GM23338 (cell line): ENCODE measurements at regions not wholly inside any gene's neighbourhood (a gene's known extent, or its start where the extent isn't known, plus 50 kb on each side); places are given as distances from the start of the nearest gene placed in this dataset.

Experiments used
- ATAC-seq: fragments of 200-7000 bp; cut with Tn5 transposase; 3 replicates; pipeline ENCODE4 v1.9.1; 2020
- DNase-seq: peaks from one replicate; pipeline ENCODE4 v3.0.0-alpha.2; 2015; ENCODE audit warnings: low spot score
- H2AFZ ChIP-seq: fragments of 200-600 bp; sonication (generic); 2 replicates; pipeline ENCODE4 v1.8.0; 2016; ENCODE audit warnings: antibody characterized with exemption, mild to moderate bottlenecking, moderate library complexity
- H3F3A ChIP-seq: fragments of 200-600 bp; sonication (generic); replicated peaks from 2 replicates; pipeline ENCODE4 v1.8.0; 2017; ENCODE audit warnings: antibody characterized with exemption, mixed run types, low read depth
- H3K27ac ChIP-seq: fragments of 200-600 bp; sonication (generic); 2 replicates; pipeline ENCODE4 v1.6.1; 2016; ENCODE audit warnings: low read depth
- H3K27me3 ChIP-seq: fragments of 200-600 bp; sonication (generic); 2 replicates; pipeline ENCODE4 v1.8.0; 2016; ENCODE audit warnings: mild to moderate bottlenecking, mixed run types, moderate library complexity; ENCODE audit not compliant: insufficient read depth
- H3K36me3 ChIP-seq: fragments of 200-600 bp; sonication (generic); 2 replicates; pipeline ENCODE4 v1.8.0; 2016; ENCODE audit warnings: mild to moderate bottlenecking; ENCODE audit not compliant: insufficient read depth
- H3K4me1 ChIP-seq: fragments of 200-600 bp; sonication (generic); 2 replicates; pipeline ENCODE4 v1.8.0; 2016; ENCODE audit warnings: mild to moderate bottlenecking, moderate library complexity; ENCODE audit not compliant: insufficient read depth
- H3K4me2 ChIP-seq: fragments of 200-600 bp; sonication (generic); 2 replicates; pipeline ENCODE4 v1.7.1; 2017; ENCODE audit warnings: mixed run types
- H3K4me3 ChIP-seq: fragments of 200-600 bp; sonication (generic); 2 replicates; pipeline ENCODE4 v1.6.1; 2016; ENCODE audit warnings: mixed run types
- H3K79me2 ChIP-seq: fragments of 200-600 bp; sonication (generic); replicated peaks from 2 replicates; pipeline ENCODE4 v1.8.0; 2017; ENCODE audit warnings: mild to moderate bottlenecking; ENCODE audit not compliant: insufficient read depth
- H3K9me2 ChIP-seq: fragments of 200-600 bp; sonication (generic); 2 replicates; pipeline ENCODE4 v1.8.0; 2017; ENCODE audit not compliant: insufficient read depth
- H4K20me1 ChIP-seq: fragments of 200-600 bp; sonication (generic); replicated peaks from 2 replicates; pipeline ENCODE4 v1.8.0; 2017; ENCODE audit warnings: mild to moderate bottlenecking; ENCODE audit not compliant: insufficient read depth
- H3K27ac Mint-ChIP-seq: 2 replicates; pipeline ENCODE4 v1.8.0; 2020; ENCODE audit warnings: inconsistent platforms, mild to moderate bottlenecking, moderate library complexity, mixed read lengths
- H3K27me3 Mint-ChIP-seq: 3 replicates; pipeline ENCODE4 v1.8.0; 2022; ENCODE audit warnings: low read depth, mild to moderate bottlenecking, moderate library complexity, mixed read lengths, inconsistent platforms; ENCODE audit not compliant: insufficient read depth, poor library complexity
- H3K36me3 Mint-ChIP-seq: 3 replicates; pipeline ENCODE4 v1.8.0; 2021; ENCODE audit warnings: low read depth, mild to moderate bottlenecking, inconsistent platforms, moderate library complexity, mixed read lengths
- H3K4me1 Mint-ChIP-seq: 3 replicates; pipeline ENCODE4 v1.8.0; 2020; ENCODE audit warnings: mild to moderate bottlenecking, inconsistent platforms, mixed read lengths
- H3K4me3 Mint-ChIP-seq: 3 replicates; pipeline ENCODE4 v1.8.0; 2021; ENCODE audit warnings: moderate library complexity, mild to moderate bottlenecking, inconsistent platforms, mixed read lengths
- H3K9me3 Mint-ChIP-seq: 3 replicates; pipeline ENCODE4 v1.8.0; 2020; ENCODE audit warnings: moderate library complexity, mild to moderate bottlenecking, inconsistent platforms, mixed read lengths
- CREB1 ChIP-seq: fragments of 250-450 bp; sonication (Bioruptor Pico); IDR thresholded peaks from 2 replicates; pipeline ENCODE4 v1.5.0; 2020; ENCODE audit warnings: low read depth, mild to moderate bottlenecking, moderate library complexity
- CTCF ChIP-seq, 2 experiments: fragments of 200-600 bp in 1 of 2; sonication (generic) in 1 of 2; conservative IDR thresholded peaks; 2 replicates each; pipeline versions ENCODE4 v1.5.1 to v1.6.1; 2016 to 2017; ENCODE audit warnings: antibody characterized with exemption in 2 of 2, low read depth in 2 of 2, mild to moderate bottlenecking in 2 of 2, moderate library complexity in 1 of 2
- EZH2 ChIP-seq: fragments of 200-600 bp; sonication (generic); IDR thresholded peaks from one replicate; pipeline ENCODE4 v1.8.0; 2017; ENCODE audit warnings: antibody characterized with exemption, mild to moderate bottlenecking, low read depth; ENCODE audit not compliant: unreplicated experiment
- EZH2phosphoT487 ChIP-seq: fragments of 200-600 bp; sonication (generic); IDR thresholded peaks from one replicate; pipeline ENCODE4 v1.8.1; 2018; ENCODE audit warnings: antibody characterized with exemption; ENCODE audit not compliant: unreplicated experiment
- JUNB ChIP-seq: IDR thresholded peaks from one replicate; pipeline ENCODE4 v1.6.1; 2016; ENCODE audit warnings: antibody characterized with exemption; ENCODE audit not compliant: unreplicated experiment
- NANOG ChIP-seq: IDR thresholded peaks from 2 replicates; pipeline ENCODE4 v1.6.1; 2016; ENCODE audit warnings: antibody characterized with exemption, borderline replicate concordance
- POLR2AphosphoS5 ChIP-seq: IDR thresholded peaks from 2 replicates; pipeline ENCODE4 v1.6.1; 2016; ENCODE audit warnings: antibody characterized with exemption, low read depth
- STAT1 ChIP-seq: IDR thresholded peaks from one replicate; pipeline ENCODE4 v1.6.1; 2016; ENCODE audit warnings: antibody characterized with exemption; ENCODE audit not compliant: unreplicated experiment
- ZNF114 ChIP-seq: fragments of 250-450 bp; sonication (Bioruptor Pico); IDR thresholded peaks from 2 replicates; pipeline ENCODE4 v1.5.0; 2020; ENCODE audit warnings: mild to moderate bottlenecking, moderate library complexity
- ZNF331 ChIP-seq: fragments of 250-450 bp; sonication (Bioruptor Pico); IDR thresholded peaks from 2 replicates; pipeline ENCODE4 v1.5.0; 2020; ENCODE audit warnings: low read depth, mild to moderate bottlenecking, moderate library complexity
- TF ChIP-seq, protein P1 (sequence below): fragments of 250-450 bp; sonication (Bioruptor Pico); IDR thresholded peaks from 2 replicates; pipeline ENCODE4 v1.5.0; 2020; ENCODE audit warnings: mild to moderate bottlenecking, moderate library complexity
- TF ChIP-seq, protein P2 (sequence below): IDR thresholded peaks from 2 replicates; pipeline ENCODE4 v1.6.1; 2016; ENCODE audit warnings: antibody characterized with exemption
- TF ChIP-seq, protein P3 (sequence below): IDR thresholded peaks from one replicate; pipeline ENCODE4 v1.6.1; 2018; ENCODE audit warnings: antibody characterized with exemption; ENCODE audit not compliant: unreplicated experiment

DNA sequence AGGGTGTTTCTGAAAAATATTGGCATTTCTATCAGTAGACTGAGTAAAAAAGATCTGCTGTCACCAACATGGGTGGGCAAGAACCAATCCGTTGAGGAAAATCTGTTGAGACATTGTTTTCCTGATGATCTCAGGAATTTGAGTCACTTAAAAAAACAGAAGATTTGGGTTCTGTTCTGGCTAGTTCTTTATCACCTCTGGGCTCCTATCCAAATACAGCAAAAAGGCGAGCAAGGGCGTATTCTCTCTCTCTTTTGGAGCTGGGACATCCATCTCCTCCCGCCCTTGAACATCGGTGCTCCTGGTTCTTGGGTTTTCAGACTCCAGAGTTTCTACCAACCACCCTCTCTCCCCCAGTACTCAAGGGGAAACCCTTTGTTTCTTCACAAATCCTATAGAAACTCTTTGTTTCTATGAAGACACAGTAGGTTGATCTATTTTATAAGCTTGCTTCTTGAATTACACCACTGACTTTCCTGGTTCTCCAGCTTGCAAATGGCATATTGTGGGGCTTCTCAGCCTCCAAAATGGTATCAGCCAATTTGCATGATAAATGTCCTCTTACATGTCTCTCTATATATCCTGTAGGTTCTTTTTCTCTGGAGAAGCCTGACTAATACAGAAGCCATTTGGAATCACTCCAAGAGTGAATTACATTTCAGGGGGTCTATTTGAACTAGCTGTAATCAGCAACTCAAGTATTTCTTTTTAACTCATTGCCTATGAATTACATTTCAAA, 263.9 kb upstream of the TMTC1 start:
- no peak overlapping the region for H3K4me3 Mint-ChIP-seq
- H3K4me1 Mint-ChIP-seq = peaks cover 24% of the 10 kb centered on the region
- peak overlapping the region; percentile 67 for H3K27ac Mint-ChIP-seq
- H3K9me3 Mint-ChIP-seq = no peaks in the 10 kb centered on the region
- 0 out of 2 replicates have a peak, but pooled peaks cover 7% of the 10 kb centered on the region for H3K9me2 ChIP-seq
- H2AFZ ChIP-seq = peak overlapping the region; percentile 78
- H3K27me3 Mint-ChIP-seq = peaks cover 1% of the 10 kb centered on the region
- ATAC-seq (no peak), DNase-seq (no peak)
- H4K20me1 ChIP-seq = no peaks in the 10 kb centered on the region
- peaks cover 14% of the 10 kb centered on the region for H3K4me1 ChIP-seq
- no peaks in the 10 kb centered on the region for H3K36me3 ChIP-seq
- no peak overlapping the region for H3K27ac ChIP-seq
- no peak overlapping the region for H3K4me3 ChIP-seq
- no peaks in the 10 kb centered on the region for H3F3A ChIP-seq
- H3K79me2 ChIP-seq = no peaks in the 10 kb centered on the region
- H3K36me3 Mint-ChIP-seq = no peaks in the 10 kb centered on the region; the same call in 2 of the 3 replicates
- no peak overlapping the region for H3K4me2 ChIP-seq
- TF ChIP-seq CREB1 (CRISPR knock-in tag) (no peak), NANOG (no peak), EZH2 (no peak), POLR2AphosphoS5 (no peak), STAT1 (no peak), JUNB (no peak), ZNF114 (CRISPR knock-in tag) (no peak), ZNF331 (CRISPR knock-in tag) (no peak), EZH2phosphoT487 (no peak), CTCF (conservative IDR thresholded peaks at IDR 0.05; ENCODE audit: low read depth in 2 of 2) (no peak)
- TF ChIP-seq, protein P1, sequence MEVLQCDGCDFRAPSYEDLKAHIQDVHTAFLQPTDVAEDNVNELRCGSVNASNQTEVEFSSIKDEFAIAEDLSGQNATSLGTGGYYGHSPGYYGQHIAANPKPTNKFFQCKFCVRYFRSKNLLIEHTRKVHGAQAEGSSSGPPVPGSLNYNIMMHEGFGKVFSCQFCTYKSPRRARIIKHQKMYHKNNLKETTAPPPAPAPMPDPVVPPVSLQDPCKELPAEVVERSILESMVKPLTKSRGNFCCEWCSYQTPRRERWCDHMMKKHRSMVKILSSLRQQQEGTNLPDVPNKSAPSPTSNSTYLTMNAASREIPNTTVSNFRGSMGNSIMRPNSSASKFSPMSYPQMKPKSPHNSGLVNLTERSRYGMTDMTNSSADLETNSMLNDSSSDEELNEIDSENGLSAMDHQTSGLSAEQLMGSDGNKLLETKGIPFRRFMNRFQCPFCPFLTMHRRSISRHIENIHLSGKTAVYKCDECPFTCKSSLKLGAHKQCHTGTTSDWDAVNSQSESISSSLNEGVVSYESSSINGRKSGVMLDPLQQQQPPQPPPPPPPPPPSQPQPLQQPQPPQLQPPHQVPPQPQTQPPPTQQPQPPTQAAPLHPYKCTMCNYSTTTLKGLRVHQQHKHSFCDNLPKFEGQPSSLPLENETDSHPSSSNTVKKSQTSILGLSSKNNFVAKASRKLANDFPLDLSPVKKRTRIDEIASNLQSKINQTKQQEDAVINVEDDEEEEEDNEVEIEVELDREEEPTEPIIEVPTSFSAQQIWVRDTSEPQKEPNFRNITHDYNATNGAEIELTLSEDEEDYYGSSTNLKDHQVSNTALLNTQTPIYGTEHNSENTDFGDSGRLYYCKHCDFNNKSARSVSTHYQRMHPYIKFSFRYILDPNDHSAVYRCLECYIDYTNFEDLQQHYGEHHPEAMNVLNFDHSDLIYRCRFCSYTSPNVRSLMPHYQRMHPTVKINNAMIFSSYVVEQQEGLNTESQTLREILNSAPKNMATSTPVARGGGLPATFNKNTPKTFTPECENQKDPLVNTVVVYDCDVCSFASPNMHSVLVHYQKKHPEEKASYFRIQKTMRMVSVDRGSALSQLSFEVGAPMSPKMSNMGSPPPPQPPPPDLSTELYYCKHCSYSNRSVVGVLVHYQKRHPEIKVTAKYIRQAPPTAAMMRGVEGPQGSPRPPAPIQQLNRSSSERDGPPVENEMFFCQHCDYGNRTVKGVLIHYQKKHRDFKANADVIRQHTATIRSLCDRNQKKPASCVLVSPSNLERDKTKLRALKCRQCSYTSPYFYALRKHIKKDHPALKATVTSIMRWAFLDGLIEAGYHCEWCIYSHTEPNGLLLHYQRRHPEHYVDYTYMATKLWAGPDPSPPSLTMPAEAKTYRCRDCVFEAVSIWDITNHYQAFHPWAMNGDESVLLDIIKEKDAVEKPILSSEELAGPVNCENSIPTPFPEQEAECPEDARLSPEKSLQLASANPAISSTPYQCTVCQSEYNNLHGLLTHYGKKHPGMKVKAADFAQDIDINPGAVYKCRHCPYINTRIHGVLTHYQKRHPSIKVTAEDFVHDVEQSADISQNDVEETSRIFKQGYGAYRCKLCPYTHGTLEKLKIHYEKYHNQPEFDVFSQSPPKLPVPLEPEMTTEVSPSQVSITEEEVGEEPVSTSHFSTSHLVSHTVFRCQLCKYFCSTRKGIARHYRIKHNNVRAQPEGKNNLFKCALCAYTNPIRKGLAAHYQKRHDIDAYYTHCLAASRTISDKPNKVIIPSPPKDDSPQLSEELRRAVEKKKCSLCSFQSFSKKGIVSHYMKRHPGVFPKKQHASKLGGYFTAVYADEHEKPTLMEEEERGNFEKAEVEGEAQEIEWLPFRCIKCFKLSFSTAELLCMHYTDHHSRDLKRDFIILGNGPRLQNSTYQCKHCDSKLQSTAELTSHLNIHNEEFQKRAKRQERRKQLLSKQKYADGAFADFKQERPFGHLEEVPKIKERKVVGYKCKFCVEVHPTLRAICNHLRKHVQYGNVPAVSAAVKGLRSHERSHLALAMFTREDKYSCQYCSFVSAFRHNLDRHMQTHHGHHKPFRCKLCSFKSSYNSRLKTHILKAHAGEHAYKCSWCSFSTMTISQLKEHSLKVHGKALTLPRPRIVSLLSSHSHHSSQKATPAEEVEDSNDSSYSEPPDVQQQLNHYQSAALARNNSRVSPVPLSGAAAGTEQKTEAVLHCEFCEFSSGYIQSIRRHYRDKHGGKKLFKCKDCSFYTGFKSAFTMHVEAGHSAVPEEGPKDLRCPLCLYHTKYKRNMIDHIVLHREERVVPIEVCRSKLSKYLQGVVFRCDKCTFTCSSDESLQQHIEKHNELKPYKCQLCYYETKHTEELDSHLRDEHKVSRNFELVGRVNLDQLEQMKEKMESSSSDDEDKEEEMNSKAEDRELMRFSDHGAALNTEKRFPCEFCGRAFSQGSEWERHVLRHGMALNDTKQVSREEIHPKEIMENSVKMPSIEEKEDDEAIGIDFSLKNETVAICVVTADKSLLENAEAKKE (CRISPR knock-in tag) = no peak
- TF ChIP-seq, protein P2, sequence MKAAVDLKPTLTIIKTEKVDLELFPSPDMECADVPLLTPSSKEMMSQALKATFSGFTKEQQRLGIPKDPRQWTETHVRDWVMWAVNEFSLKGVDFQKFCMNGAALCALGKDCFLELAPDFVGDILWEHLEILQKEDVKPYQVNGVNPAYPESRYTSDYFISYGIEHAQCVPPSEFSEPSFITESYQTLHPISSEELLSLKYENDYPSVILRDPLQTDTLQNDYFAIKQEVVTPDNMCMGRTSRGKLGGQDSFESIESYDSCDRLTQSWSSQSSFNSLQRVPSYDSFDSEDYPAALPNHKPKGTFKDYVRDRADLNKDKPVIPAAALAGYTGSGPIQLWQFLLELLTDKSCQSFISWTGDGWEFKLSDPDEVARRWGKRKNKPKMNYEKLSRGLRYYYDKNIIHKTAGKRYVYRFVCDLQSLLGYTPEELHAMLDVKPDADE = no peak
- TF ChIP-seq, protein P3, sequence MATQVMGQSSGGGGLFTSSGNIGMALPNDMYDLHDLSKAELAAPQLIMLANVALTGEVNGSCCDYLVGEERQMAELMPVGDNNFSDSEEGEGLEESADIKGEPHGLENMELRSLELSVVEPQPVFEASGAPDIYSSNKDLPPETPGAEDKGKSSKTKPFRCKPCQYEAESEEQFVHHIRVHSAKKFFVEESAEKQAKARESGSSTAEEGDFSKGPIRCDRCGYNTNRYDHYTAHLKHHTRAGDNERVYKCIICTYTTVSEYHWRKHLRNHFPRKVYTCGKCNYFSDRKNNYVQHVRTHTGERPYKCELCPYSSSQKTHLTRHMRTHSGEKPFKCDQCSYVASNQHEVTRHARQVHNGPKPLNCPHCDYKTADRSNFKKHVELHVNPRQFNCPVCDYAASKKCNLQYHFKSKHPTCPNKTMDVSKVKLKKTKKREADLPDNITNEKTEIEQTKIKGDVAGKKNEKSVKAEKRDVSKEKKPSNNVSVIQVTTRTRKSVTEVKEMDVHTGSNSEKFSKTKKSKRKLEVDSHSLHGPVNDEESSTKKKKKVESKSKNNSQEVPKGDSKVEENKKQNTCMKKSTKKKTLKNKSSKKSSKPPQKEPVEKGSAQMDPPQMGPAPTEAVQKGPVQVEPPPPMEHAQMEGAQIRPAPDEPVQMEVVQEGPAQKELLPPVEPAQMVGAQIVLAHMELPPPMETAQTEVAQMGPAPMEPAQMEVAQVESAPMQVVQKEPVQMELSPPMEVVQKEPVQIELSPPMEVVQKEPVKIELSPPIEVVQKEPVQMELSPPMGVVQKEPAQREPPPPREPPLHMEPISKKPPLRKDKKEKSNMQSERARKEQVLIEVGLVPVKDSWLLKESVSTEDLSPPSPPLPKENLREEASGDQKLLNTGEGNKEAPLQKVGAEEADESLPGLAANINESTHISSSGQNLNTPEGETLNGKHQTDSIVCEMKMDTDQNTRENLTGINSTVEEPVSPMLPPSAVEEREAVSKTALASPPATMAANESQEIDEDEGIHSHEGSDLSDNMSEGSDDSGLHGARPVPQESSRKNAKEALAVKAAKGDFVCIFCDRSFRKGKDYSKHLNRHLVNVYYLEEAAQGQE = no peak
- H3K27me3 ChIP-seq = no peaks in the 10 kb centered on the region
